WTC11 (cell line): ENCODE measurements at regions not wholly inside any gene's neighbourhood (a gene's known extent, or its start where the extent isn't known, plus 50 kb on each side); places are given as distances from the start of the nearest gene placed in this dataset.

Experiments
- CREM ChIP-seq: sonication (generic); formaldehyde crosslinking; IDR thresholded peaks from 2 replicates; pipeline ENCODE4 v1.8.1; 2022; ENCODE audit warnings: mild to moderate bottlenecking, missing genetic modification reagents, moderate library complexity
- GABPB1 ChIP-seq: sonication (generic); formaldehyde crosslinking; IDR thresholded peaks from 2 replicates; pipeline ENCODE4 v1.8.1; 2023; ENCODE audit warnings: mild to moderate bottlenecking, missing genetic modification reagents
- NR3C1 ChIP-seq: sonication (generic); formaldehyde crosslinking; conservative IDR thresholded peaks from 2 replicates; pipeline ENCODE4 v1.8.1; 2023; ENCODE audit warnings: low read depth, mild to moderate bottlenecking, missing genetic modification reagents
- TCF7 ChIP-seq: sonication (generic); formaldehyde crosslinking; IDR thresholded peaks from 2 replicates; pipeline ENCODE4 v1.8.0; 2022; ENCODE audit warnings: mild to moderate bottlenecking, low read depth, missing genetic modification reagents, moderate library complexity
- ZNF416 ChIP-seq: fragments of 250-450 bp; sonication (Bioruptor Pico); IDR thresholded peaks from 2 replicates; pipeline ENCODE4 v1.9.0; 2021; ENCODE audit warnings: mild to moderate bottlenecking, inconsistent platforms
- ZNF423 ChIP-seq: fragments of 250-450 bp; sonication (Bioruptor Pico); IDR thresholded peaks from 2 replicates; pipeline ENCODE4 v2.1.2; 2022; ENCODE audit warnings: mild to moderate bottlenecking, moderate library complexity
- TF ChIP-seq, protein P1 (sequence below): fragments of 200-600 bp; IDR thresholded peaks from 2 replicates; pipeline ENCODE4 v1.8.0; 2022; ENCODE audit warnings: antibody characterized with exemption
- TF ChIP-seq, protein P2 (sequence below): sonication (generic); formaldehyde crosslinking; IDR thresholded peaks from 2 replicates; pipeline ENCODE4 v1.8.1; 2022; ENCODE audit warnings: missing genetic modification reagents, borderline replicate concordance
- TF ChIP-seq, protein P3 (sequence below): sonication (generic); formaldehyde crosslinking; IDR thresholded peaks from 2 replicates; pipeline ENCODE4 v1.8.0; 2023; ENCODE audit warnings: missing genetic modification reagents, mild to moderate bottlenecking, borderline replicate concordance

DNA sequence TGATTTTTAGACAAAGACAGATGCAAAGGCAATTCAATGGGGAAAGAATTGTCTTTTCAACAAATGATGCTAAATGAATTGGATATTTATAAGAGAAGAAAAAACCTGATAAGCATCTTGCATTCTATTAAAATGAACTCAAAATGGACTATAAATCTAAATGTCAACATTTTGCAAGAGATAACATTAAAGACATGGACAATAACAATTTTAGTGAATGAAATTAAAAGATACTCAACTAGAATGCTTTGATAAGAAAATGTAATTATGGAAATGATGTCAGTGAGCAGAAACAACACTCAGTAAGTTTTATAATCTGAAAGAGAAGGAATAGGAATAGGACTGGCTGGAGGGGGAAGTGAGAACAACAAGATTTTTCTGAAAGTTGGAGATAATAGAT lies 421.7 kb downstream of the C6orf118 start:
- TF ChIP-seq, protein P1, sequence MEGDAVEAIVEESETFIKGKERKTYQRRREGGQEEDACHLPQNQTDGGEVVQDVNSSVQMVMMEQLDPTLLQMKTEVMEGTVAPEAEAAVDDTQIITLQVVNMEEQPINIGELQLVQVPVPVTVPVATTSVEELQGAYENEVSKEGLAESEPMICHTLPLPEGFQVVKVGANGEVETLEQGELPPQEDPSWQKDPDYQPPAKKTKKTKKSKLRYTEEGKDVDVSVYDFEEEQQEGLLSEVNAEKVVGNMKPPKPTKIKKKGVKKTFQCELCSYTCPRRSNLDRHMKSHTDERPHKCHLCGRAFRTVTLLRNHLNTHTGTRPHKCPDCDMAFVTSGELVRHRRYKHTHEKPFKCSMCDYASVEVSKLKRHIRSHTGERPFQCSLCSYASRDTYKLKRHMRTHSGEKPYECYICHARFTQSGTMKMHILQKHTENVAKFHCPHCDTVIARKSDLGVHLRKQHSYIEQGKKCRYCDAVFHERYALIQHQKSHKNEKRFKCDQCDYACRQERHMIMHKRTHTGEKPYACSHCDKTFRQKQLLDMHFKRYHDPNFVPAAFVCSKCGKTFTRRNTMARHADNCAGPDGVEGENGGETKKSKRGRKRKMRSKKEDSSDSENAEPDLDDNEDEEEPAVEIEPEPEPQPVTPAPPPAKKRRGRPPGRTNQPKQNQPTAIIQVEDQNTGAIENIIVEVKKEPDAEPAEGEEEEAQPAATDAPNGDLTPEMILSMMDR, result no peak
- TF ChIP-seq GABPB1 (CRISPR knock-in tag) (no peak), TCF7 (CRISPR knock-in tag) (no peak), CREM (CRISPR knock-in tag) (no peak), ZNF423 (CRISPR knock-in tag) (no peak), ZNF416 (CRISPR knock-in tag) (no peak), NR3C1 (no peak)
- TF ChIP-seq, protein P2, sequence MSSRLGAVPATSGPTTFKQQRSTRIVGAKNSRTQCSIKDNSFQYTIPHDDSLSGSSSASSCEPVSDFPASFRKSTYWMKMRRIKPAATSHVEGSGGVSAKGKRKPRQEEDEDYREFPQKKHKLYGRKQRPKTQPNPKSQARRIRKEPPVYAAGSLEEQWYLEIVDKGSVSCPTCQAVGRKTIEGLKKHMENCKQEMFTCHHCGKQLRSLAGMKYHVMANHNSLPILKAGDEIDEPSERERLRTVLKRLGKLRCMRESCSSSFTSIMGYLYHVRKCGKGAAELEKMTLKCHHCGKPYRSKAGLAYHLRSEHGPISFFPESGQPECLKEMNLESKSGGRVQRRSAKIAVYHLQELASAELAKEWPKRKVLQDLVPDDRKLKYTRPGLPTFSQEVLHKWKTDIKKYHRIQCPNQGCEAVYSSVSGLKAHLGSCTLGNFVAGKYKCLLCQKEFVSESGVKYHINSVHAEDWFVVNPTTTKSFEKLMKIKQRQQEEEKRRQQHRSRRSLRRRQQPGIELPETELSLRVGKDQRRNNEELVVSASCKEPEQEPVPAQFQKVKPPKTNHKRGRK, result no peak
- TF ChIP-seq, protein P3, sequence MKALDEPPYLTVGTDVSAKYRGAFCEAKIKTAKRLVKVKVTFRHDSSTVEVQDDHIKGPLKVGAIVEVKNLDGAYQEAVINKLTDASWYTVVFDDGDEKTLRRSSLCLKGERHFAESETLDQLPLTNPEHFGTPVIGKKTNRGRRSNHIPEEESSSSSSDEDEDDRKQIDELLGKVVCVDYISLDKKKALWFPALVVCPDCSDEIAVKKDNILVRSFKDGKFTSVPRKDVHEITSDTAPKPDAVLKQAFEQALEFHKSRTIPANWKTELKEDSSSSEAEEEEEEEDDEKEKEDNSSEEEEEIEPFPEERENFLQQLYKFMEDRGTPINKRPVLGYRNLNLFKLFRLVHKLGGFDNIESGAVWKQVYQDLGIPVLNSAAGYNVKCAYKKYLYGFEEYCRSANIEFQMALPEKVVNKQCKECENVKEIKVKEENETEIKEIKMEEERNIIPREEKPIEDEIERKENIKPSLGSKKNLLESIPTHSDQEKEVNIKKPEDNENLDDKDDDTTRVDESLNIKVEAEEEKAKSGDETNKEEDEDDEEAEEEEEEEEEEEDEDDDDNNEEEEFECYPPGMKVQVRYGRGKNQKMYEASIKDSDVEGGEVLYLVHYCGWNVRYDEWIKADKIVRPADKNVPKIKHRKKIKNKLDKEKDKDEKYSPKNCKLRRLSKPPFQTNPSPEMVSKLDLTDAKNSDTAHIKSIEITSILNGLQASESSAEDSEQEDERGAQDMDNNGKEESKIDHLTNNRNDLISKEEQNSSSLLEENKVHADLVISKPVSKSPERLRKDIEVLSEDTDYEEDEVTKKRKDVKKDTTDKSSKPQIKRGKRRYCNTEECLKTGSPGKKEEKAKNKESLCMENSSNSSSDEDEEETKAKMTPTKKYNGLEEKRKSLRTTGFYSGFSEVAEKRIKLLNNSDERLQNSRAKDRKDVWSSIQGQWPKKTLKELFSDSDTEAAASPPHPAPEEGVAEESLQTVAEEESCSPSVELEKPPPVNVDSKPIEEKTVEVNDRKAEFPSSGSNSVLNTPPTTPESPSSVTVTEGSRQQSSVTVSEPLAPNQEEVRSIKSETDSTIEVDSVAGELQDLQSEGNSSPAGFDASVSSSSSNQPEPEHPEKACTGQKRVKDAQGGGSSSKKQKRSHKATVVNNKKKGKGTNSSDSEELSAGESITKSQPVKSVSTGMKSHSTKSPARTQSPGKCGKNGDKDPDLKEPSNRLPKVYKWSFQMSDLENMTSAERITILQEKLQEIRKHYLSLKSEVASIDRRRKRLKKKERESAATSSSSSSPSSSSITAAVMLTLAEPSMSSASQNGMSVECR (CRISPR knock-in tag), result no peak
